ENCODE measurements at regions not wholly inside any gene's neighbourhood (a gene's known extent, or its start where the extent isn't known, plus 50 kb on each side); places are given as distances from the start of the nearest gene placed in this dataset.

DNA sequence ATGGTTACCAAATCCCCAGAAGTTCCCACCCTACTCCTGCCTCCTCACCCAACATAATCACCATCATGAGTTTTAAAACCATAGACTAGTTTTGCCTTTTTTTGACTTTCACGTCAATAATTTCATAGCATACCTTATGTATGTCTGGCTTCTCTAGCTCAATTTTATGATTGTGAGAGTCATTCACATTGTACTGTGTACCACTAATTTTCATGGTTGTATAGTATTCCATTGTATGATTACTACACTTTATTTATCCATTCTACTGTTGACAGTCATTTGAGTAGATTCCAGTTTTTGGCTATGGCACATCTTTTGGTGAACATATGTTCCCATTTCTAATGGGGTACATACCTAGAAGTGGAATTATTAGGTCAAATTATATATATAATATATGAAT is 195.3 kb upstream of the TCF21 start:
- DNase-seq (ENCODE audit: low read depth in 2 of 2): no peak

DNA sequence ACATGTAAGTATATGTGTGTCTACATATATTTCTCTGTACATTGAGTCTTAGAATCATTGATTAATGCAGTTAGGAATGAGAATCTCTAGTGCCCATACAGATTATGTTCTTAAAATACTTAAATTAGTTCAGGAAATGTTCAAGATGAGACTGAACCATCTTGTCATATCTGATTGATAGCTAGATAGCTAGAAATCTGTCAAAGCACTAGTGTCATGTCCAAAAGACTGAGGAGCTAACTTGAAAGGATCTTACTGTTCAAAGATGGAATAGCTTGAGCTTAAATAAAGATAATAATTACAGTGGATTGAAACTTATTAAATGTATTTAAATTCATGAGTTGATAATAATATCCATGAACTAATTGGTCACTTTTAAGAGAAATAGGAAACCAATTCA is 191.7 kb upstream of the TCF21 start:
- DNase-seq (ENCODE audit: low read depth in 2 of 2): no peak

DNA sequence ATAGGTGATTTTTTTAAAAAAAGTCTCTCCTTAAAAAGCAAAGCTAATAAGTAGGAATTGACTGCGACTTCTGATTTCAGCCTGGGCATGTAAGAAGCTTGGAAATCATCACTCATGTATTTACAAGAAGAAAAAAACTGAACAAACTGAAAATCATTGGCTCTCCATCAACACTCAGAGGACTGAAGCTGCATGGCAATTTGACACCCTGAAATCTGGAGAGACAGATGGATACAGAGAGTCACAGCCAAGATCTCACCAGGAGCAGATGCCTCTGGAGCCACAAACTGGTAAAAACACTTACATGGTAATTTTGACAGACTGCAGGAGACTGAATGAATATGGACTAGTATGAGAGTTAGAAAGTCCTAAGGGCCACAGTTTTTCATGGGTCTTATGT is 191.2 kb upstream of the TCF21 start:
- DNase-seq (ENCODE audit: low read depth in 2 of 2): no peak

DNA sequence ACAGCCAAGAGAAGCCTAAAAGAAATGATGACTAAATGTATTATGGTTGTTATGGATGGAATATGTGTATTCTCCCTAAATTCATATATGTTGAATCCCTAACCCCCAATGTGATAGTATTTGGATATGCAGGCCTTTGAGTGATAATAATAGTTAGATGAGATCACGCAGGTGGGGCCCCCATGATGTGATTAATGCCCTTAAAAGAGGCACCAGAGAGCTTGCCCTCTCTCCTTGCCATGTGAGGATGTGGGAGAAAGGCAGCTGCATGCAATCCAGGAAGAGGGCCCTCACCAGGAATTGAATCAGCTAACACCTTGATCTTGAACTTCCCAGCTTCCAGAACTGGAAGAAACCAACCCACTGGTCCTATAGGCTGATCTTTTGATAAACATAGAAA is 190.6 kb upstream of the TCF21 start:
- DNase-seq (ENCODE audit: low read depth in 2 of 2): no peak

DNA sequence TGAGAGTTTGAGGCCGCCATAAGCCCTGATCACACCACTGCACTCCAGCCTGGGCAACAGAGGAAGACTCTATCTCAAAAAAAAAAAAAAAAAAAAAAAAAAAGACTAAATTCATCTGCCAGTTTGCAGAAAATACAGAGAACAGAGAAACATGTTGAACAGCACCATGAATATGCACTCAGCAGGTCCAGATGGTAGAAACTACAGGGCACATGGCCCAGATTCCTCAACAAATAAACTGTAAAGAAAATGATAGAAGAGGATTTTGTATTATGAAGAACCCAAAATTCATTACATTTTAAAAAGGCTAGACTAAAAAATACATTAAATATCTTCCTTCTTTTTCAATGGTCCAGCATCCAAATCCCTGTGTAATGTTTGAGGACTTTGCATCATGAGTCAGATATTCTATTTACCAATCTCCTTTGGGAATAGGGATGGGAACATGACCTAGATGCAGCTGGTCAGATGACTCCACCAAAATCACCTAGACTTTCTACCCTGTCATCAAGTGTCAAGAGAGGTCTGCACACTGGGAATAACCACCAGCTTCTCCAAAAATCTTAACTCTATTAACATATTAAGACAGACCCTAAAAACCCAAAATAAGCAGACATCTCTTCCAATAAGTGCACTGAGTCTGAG is 189.1 kb upstream of the TCF21 start:
- DNase-seq (ENCODE audit: low read depth in 2 of 2): no peak

DNA sequence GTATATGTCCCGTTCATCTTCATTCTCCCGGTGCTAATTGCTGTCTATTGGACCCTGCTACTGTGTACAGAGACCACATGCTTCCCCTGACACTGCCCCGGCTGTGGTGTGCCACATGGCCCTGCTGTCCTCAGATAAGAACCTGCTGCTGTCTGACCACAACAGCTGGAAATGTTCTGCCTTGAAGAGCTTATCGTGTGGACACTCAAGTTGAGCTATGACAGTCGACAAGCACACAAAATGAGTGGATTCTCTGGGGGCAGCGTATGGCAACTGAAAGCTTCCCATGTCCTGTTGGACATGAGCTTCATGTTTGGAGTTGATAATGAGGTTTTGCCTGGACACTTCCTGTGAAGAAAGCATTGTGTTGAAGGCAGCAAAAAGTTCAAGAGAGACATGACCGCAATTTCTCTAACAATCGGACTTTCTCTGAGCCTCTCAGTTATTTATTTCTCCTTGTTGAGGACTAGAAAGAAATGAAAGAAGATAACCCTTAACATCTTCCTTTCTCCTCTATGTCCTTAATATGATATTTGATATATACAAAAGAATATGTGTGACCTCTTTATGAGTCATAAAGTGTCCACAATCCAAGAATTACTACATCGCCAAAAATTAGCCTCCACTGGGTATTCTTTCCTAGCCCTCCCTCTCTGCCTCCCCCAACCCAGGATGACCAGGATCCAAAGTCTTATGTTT is 187.1 kb upstream of the TCF21 start:
- no peak for DNase-seq (ENCODE audit: low read depth in 2 of 2)

DNA sequence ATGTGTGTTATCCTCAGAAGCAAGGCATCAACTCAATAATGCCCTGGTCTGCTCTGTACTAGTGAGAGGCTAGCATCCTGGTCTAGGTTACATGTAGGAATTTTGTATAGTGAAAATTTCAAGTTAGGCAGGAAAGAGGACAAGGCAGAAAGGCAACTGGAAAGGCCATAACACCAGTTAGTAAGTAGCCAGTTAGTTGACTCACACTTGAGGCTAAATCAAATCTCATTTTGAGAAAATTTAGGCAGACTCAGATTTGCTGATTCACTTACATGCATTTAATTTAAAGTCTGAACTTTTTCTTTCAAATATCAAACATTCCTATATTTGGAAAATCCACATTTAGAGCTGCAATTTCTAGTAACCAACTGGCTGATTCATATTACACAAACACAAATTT is 184.5 kb upstream of the TCF21 start:
- no peak for DNase-seq (ENCODE audit: low read depth in 2 of 2)

DNA sequence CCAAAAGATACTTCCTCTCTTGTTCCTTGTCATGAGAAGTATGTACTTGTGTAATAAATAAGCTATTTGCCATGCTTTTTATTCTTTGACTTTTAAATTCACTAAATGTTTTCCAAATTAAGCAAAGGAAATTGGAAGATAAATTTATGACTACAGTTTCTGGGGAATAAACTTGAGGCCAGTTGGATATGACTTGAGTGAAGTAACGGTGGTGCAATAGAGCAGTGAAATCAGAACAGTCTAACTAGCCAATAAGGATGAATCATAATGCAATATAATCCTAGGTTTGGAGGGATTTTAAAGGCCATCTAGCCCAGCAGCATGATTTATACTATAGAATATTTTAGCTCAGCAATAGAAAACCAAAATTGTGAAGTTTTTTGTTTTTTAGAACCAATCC is 183.8 kb upstream of the TCF21 start:
- no peak for DNase-seq (ENCODE audit: low read depth in 2 of 2)

DNA sequence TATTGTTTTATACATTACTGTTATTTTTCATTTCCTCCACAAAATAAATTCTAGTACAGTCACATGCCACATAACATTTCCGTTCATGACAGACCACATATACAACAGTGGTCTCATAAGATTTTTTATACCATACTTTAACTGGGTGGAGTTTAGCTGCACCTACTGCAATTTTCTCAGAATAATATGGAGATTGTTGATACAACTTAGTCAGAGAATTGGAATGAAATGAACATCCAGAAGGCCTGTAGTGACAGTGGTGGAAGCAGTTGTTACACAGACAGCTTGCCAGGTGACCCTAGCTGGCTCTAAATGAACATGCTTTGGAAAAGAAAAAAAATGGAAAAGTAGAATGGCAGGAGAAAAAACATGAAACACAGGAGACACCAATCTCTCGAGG is 183.2 kb upstream of the TCF21 start:
- DNase-seq (ENCODE audit: low read depth in 2 of 2): no peak

DNA sequence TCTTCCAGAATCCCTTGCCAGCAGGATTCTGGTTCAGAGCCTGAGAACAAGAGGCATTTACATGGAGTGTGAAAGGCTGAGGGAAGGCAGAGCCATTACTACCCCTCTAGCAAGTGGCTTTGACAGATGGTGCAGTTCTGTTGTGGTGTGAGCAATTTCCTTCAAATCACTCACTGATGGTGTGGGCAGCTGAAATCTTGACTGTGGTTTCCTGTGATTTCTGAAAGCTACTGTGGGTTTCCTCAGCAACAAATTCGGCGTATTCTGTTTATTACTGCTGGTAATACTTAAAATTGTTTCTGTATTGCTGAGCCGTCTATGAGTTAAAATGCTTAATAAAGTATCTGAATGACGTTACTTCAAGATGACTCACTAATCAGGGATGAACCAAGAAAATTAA is 181.5 kb upstream of the TCF21 start:
- DNase-seq (ENCODE audit: low read depth in 2 of 2): no peak

DNA sequence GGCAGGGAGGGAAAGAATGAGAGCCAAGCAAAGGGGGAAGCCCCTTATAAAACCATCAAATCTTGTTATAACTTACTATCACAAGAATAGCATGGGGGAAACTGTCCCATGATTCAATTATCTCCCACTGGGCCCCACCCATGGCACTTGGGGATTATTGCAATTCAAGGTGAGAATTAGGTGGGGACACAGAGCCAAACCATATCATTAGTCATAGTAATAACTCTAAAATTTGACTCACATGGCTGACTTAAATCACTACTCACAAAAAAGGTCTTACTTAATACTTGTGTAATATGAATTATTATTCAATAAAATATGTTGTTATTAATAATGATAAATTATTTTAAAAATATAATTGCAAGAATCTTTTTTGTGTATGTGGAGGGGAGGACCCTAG is 178.1 kb upstream of the TCF21 start:
- no peak for DNase-seq (ENCODE audit: low read depth in 2 of 2)

DNA sequence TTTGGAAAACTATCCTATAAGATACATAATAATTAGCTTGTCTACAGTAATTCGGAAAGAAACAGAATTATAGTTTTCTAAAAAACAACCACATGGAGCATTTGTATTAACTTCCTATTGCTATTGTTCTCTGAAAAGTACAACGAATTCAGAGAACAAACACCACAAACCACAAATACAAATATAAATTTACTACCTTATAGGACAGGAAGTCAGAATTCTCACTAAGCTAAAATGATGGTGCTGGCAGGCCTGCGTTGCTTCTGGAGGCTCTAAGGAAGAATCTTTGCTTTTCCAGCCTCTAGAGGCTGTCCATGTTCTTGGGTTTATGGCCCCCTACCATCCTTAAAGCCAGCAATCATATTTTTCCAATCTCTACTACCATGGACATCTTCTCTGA is 173.6 kb upstream of the TCF21 start:
- no peak for DNase-seq (ENCODE audit: low read depth in 2 of 2)

DNA sequence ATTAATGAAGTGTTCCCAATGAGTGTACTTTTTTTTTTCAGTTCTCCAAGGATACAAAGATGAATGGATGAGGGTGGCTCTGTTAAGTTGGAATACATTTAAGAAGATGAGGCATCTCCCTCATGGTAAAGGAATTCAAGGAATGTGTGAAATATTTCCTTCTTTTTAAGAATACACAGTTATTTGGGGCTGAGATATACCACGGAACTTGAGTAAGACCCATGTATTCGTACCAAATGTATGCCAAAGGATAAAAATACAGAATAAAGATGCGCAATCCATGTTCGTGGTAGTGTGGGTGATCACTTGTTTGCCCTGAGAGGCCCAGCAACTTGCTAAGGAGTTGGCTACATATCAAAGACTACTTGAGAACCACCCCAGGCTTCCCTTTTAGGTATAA is 164.2 kb upstream of the TCF21 start:
- no peak for DNase-seq (ENCODE audit: low read depth in 2 of 2)

DNA sequence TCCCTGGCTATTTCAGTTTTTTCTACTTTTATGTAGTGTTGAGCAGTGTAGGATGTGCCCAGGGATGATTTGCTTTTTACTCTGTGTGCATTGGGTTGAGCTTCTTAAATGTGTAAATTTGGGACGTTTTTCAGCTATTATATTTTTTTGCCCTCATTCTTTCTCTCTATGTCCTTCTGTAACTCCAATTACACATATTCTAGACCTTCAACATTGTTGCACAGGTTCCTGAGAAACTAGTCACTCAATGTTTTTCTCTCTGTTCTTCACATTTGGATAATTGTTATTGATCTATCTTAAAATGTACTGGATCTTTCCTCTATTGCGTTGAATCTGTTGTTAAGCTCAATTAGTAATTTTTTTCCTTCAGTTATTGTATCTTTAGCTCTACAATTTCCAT is 162.7 kb upstream of the TCF21 start:
- no peak for DNase-seq (ENCODE audit: low read depth in 2 of 2)

DNA sequence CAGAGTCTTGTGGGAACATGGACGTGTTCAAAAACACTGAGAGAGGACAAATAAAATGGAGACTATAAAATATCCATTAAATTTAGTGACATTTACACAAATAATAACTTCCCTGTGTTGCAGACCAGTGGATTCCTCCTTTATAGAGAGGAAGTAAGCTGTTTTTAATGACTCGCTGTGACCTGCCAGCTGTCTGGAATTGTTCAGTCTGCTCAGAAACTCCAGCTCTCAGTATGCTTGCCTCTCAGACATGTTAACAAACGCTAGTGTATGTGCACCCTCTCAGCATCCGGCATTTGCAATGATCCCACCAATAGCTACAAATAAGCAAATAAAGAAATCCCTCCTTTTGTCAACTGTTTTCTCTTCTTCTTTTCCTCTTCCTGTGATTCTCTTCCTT is 158.0 kb upstream of the TCF21 start:
- no peak for DNase-seq (ENCODE audit: low read depth in 2 of 2)

DNA sequence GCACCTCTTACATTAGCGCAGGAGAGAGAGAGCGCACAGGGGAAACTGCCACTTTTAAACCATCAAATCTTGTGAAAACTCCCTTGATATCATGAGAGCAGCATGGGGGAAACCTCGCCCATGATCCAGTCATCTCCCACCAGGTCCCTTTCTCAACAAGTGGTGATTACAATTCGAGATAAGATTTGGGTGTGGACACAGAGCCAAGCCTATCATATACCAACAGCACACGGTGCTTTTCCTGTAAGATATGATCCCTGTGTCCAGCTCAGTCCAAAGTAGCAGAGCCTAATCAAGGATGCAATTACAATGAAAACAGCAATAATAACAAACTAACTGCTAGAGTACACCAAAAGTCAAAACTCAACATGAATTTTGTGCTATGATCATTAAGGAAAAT is 148.7 kb upstream of the TCF21 start:
- no peak for DNase-seq (ENCODE audit: low read depth in 2 of 2)

DNA sequence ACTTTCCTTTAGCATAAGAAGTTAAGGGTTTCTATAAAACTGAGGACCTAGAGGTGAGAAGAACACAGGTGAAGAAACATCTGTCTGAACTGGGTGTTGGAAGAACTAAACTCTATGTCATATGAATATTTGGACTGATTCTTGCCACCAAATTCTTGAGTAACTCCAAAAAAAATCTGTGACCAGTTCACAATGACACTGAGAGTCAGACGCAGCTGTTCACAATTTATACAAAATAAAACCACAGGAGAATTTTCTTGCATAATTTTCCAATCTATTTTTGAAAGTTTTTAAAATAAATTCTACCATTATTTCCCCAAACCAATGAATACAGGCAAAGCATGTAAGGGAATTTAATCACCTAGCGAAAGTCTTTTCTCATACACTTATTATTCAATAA is 148.1 kb upstream of the TCF21 start:
- no peak for DNase-seq (ENCODE audit: low read depth in 2 of 2)

DNA sequence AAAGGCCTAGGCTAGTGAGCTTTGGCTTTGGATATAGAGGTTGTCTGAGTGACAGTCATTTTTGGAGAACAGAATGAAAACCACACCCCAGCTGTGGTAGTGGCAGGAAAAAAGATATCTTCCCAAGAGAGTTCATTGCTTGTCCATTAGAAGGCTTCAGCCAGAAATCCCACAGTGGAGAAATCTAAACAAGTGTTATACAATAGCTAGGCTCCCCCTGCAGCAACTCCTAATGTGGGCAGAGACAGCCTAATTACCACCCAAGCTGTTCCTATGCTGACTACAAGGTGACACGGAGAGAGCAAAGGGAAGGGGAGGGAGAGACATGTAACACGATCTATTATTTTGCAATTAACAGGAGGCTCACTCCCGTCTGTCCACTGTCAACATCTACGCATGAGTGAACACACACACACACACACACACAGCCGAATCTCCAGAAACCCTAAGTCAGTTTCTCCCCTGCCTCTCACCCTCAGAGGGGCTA is 147.5 kb upstream of the TCF21 start:
- DNase-seq (ENCODE audit: low read depth in 2 of 2): no peak

DNA sequence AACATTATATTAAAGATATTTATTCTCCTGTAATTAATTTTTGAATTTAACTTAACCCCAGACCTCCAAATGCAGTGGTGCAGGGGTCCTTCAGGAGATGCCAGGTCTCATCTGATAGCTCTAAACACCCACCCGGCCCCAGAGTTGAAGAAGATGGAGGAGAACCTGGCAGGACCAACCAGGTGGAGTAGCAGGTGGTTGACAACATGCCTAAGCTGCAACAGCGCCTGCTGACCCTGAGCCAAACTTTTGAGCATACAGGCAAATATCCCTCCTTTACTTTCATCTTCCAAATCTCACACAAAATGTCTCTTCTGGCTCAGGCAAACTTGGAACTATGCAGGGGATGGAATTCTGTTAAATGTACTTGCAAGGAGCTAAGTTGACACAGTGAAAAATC is 145.3 kb upstream of the TCF21 start:
- no peak for DNase-seq (ENCODE audit: low read depth in 2 of 2)

DNA sequence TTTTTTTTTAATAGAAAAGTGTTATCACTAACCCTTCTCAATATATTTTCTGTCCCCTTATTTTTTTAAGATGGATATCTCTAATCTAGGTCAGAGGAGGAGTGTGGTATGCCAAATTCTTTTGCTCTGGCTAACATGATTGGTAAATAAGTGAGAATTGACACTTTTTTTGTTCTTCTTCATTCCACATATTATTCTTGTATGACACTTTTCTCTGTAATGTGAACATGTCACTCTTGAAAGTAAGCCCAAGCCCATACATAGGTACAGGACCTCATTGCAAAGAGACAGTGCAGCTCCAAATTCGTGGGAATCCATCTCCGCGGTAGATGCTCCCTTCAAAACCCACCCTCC is 142.5 kb upstream of the TCF21 start:
- no peak for DNase-seq (ENCODE audit: low read depth in 2 of 2)

DNA sequence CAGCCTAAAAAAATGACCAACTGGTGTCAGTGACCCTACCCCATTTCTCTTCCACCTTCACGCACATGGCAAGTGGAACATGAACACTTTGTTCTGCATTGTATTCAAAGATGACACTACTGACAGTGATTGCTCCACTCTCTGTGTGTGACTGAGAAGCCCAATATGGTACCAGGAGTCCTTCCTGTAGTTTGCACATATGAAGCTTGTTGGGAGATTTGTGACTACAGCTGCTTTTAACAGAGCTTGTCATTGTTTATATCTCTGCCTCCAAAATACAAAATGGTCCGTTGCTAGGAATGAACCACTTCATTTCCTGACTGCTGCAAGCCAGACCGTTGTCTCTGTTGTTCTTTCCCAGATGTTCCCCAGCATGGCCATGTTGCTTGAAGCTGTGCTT is 140.3 kb upstream of the TCF21 start:
- DNase-seq (ENCODE audit: low read depth in 2 of 2): no peak

DNA sequence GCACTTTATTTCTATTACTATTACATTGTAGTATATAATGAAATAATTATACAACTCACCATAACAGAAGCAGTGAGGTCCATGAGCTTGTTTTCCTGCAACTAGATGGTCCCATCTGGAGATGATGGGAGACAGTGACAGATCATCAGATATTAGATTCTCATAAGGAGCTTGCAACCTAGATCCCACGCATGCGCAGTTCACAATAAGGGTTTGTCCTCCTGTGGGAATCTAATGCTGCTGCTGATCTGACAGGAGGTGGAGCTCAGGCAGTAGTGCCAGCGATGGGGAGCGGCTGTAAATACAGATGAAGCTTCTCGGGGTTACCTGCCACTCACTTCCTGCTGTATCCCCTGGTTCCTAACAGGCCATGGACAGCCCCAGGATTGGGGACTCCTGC is 139.5 kb upstream of the TCF21 start:
- DNase-seq (ENCODE audit: low read depth in 2 of 2): no peak

DNA sequence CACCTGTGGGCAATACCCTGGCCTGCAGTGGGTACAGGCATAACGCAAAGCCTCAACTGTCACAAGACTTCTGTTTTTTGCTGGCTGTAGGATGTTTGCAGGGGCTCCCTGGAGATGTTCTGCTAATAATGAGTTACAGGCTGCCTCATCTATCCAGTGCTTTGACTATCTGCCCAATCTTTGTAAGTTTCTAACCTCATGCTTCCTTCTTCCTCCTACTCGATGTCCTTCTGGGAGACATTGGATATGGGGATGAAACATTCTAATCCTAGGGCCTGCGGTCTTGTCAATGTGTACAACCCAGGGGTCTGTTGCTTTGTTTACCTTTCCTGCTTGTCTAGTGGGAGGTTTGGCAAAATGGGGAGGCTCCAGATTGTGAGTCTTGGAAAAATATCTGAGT is 136.8 kb upstream of the TCF21 start:
- DNase-seq (ENCODE audit: low read depth in 2 of 2): no peak

DNA sequence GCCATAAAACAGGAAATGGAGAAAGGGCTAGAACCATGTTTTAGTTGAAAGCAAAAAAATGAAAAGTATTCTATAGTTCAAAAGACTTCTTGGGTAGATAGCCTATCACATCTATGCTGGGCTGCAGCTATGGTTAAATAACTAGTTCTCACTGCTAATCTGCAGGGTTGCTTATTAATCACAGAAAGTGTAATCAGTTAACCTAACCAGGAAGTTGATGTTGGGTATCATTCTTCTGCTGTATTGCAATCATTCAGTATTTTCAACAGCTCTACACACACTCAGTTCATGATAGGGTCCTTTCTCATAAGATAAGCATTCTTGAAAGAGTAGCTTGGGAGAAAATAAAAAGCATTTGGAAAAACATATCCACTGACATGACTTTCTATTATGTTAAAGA is 135.2 kb upstream of the TCF21 start:
- DNase-seq (ENCODE audit: low read depth in 2 of 2): no peak

Measured in stimulated activated CD8-positive, alpha-beta memory T cell treated with anti-CD3 and anti-CD28 coated beads, Interleukin-7, amount 100 ng/mL, for 1 hour (primary cell).